ENCODE measurements at regions not wholly inside any gene's neighbourhood (a gene's known extent, or its start where the extent isn't known, plus 50 kb on each side); places are given as distances from the start of the nearest gene placed in this dataset.

DNA sequence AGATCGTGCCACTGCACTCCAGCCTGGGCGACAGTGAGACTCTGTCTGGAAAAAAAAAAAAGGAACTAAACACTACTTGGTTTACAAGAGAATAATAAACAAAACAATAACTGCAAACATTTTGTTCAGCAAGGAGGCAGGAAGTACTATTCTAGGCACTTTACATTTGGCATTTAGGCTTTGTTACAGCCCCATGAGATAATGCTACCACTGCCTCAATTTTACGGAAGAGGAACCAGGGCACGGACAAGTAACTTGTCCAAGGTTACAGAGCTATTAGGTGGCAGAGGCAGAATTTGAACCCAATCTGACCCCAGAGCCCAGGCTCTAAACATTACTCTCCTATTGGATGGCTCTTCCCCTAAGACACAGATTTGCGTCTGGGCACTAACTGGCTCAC is 108.7 kb upstream of the AKIP1 start:
- BruUV-seq (replicated peaks) = no TSS peak
- Histone ChIP-seq H3K79me2 (ENCODE audit: control insufficient read depth, insufficient read depth, low read length) (no peaks in the 10 kb centered on the region), H3K9me1 (ENCODE audit: control insufficient read depth, insufficient read depth, low read length) (no peaks in the 10 kb centered on the region), H3K4me2 (ENCODE audit: insufficient read depth, low read length) (no peak overlapping the region), H3K27me3 (ENCODE audit: control insufficient read depth in 2 of 2, insufficient read depth in 2 of 2, low read length in 2 of 2) (peaks cover 16 to 19% of the 10 kb centered on the region in 2 experiments; a peak in 4 of 5 replicates), H3K9me3 (replicated peaks; ENCODE audit: control insufficient read depth, insufficient read depth, low read depth, low read length) (no peaks in the 10 kb centered on the region), H4K20me1 (replicated peaks; ENCODE audit: control insufficient read depth, insufficient read depth, low read length) (no peaks in the 10 kb centered on the region), H3K36me3 (ENCODE audit: control insufficient read depth, insufficient read depth, low read length) (no peaks in the 10 kb centered on the region), H3K9ac (ENCODE audit: insufficient read depth in 1 of 2, low read depth in 2 of 2, low read length in 2 of 2) (no peak overlapping the region), H3K4me3 (no peak overlapping the region), H2AFZ (ENCODE audit: low read depth, low read length) (no peak overlapping the region), H3K4me1 (replicated peaks in 1 of 2; ENCODE audit: control insufficient read depth in 2 of 2, insufficient read depth in 2 of 2, low read length in 2 of 2) (no peaks in the 10 kb centered on the region), H3K27ac (ENCODE audit: extremely low read depth, low read depth, low read length) (no peak overlapping the region)
- ChIA-PET CTCF (ENCODE audit: low intra/inter-chr PET ratio) (no interaction called here), POLR2A (no interaction called here)
- no peak for DNase-seq (ENCODE audit: extremely low read depth in 1 of 4, low spot score in 3 of 4)
- no peak for FAIRE-seq
- intact Hi-C loops (cut with micrococcal nuclease) (no loop called here), in situ Hi-C loops (cut with MboI) (no loop called here)
- ATAC-seq = no peak
- WGBS (ENCODE audit: insufficient coverage, low coverage, missing lambda C conversion rate) = 14% methylated on average over 3 of the region's 5 CpGs
- TF ChIP-seq NFATC3 (IDR thresholded peaks at IDR 0.05) = no peak
- no peak for TF ChIP-seq CCAR2 (IDR thresholded peaks at IDR 0.05; ENCODE audit: low read depth, low read length)
- TF ChIP-seq JUND (IDR thresholded peaks at IDR 0.05; ENCODE audit: borderline replicate concordance, low read depth, low read length) = no peak
- no peak for TF ChIP-seq JUND (tag; IDR thresholded peaks at IDR 0.05; ENCODE audit: borderline replicate concordance, low read depth, low read length)
- TF ChIP-seq, protein P1, sequence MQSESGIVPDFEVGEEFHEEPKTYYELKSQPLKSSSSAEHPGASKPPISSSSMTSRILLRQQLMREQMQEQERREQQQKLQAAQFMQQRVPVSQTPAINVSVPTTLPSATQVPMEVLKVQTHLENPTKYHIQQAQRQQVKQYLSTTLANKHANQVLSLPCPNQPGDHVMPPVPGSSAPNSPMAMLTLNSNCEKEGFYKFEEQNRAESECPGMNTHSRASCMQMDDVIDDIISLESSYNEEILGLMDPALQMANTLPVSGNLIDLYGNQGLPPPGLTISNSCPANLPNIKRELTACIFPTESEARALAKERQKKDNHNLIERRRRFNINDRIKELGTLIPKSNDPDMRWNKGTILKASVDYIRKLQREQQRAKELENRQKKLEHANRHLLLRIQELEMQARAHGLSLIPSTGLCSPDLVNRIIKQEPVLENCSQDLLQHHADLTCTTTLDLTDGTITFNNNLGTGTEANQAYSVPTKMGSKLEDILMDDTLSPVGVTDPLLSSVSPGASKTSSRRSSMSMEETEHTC (IDR thresholded peaks at IDR 0.05) = no peak
- TF ChIP-seq DNMT1 (IDR thresholded peaks at IDR 0.05) = no peak
- no peak for TF ChIP-seq SNIP1 (IDR thresholded peaks at IDR 0.05; ENCODE audit: low read depth)
- TF ChIP-seq, protein P2, sequence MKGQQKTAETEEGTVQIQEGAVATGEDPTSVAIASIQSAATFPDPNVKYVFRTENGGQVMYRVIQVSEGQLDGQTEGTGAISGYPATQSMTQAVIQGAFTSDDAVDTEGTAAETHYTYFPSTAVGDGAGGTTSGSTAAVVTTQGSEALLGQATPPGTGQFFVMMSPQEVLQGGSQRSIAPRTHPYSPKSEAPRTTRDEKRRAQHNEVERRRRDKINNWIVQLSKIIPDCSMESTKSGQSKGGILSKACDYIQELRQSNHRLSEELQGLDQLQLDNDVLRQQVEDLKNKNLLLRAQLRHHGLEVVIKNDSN (CRISPR knock-in tag; IDR thresholded peaks at IDR 0.05) = no peak
- no peak for TF ChIP-seq ZNF239 (CRISPR knock-in tag; IDR thresholded peaks at IDR 0.05)
- no peak for TF ChIP-seq ESRRB (CRISPR knock-in tag; IDR thresholded peaks at IDR 0.05; ENCODE audit: borderline replicate concordance)
- no peak for TF ChIP-seq POLR2AphosphoS2 (IDR thresholded peaks at IDR 0.05; ENCODE audit: low read length)
- TF ChIP-seq, protein P3, sequence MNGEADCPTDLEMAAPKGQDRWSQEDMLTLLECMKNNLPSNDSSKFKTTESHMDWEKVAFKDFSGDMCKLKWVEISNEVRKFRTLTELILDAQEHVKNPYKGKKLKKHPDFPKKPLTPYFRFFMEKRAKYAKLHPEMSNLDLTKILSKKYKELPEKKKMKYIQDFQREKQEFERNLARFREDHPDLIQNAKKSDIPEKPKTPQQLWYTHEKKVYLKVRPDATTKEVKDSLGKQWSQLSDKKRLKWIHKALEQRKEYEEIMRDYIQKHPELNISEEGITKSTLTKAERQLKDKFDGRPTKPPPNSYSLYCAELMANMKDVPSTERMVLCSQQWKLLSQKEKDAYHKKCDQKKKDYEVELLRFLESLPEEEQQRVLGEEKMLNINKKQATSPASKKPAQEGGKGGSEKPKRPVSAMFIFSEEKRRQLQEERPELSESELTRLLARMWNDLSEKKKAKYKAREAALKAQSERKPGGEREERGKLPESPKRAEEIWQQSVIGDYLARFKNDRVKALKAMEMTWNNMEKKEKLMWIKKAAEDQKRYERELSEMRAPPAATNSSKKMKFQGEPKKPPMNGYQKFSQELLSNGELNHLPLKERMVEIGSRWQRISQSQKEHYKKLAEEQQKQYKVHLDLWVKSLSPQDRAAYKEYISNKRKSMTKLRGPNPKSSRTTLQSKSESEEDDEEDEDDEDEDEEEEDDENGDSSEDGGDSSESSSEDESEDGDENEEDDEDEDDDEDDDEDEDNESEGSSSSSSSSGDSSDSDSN (IDR thresholded peaks at IDR 0.05; ENCODE audit: borderline replicate concordance in 1 of 2, low read depth in 2 of 2, low read length in 2 of 2) = no peak
- TF ChIP-seq ATF1 (CRISPR knock-in tag; IDR thresholded peaks at IDR 0.05) = no peak
- no peak for TF ChIP-seq ATF1 (tag; IDR thresholded peaks at IDR 0.05)
- TF ChIP-seq SMAD1 (IDR thresholded peaks at IDR 0.05; ENCODE audit: low read depth, low read length, partially characterized antibody) = no peak
- TF ChIP-seq HMG20A (CRISPR knock-in tag; conservative IDR thresholded peaks at IDR 0.05) = no peak
- TF ChIP-seq ETS2 (tag; IDR thresholded peaks at IDR 0.05; ENCODE audit: borderline replicate concordance, poor library complexity, severe bottlenecking) = no peak

All from K562 (cell line).